ENCODE measurements at regions not wholly inside any gene's neighbourhood (a gene's known extent, or its start where the extent isn't known, plus 50 kb on each side); places are given as distances from the start of the nearest gene placed in this dataset.

DNA sequence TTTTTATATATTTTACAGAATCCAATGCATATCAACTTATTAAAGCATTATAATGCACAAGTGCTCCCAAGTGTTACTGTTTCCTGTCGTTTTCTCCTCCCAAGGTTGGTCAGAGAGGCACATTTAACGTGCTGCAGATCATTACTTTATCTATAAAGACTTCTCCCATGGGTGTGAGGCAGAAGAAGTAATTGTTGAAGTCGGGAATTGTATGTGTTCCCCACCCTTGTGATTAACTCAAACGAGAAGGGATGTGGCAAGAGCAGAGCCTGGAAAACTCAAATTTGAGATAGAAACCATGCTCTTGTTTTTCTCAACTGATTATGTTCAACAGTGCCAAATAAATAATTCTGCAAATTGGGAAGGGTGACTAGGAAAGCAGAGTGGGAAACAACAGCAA, 412.5 kb upstream of the ADAMTS5 start:
- Histone ChIP-seq H3K9me2 (ENCODE audit: insufficient read depth) (no peaks in the 10 kb centered on the region), H3K4me1 (ENCODE audit: insufficient read depth) (peaks cover 7% of the 10 kb centered on the region; the same call in 1 of the 2 replicates), H3K4me2 (no peak overlapping the region), H3F3A (replicated peaks; ENCODE audit: low read depth) (no peaks in the 10 kb centered on the region), H3K27ac (ENCODE audit: low read depth) (no peak overlapping the region), H3K79me2 (replicated peaks; ENCODE audit: insufficient read depth) (no peaks in the 10 kb centered on the region), H3K27me3 (ENCODE audit: insufficient read depth) (no peaks in the 10 kb centered on the region), H3K4me3 (no peak overlapping the region), H3K36me3 (ENCODE audit: insufficient read depth) (no peaks in the 10 kb centered on the region), H2AFZ (peak overlapping the region; percentile 53), H4K20me1 (replicated peaks; ENCODE audit: insufficient read depth) (no peaks in the 10 kb centered on the region)
- Mint-ChIP-seq H3K27ac (peak overlapping the region; percentile 74; the same call in 1 of the 2 replicates), H3K9me3 (no peaks in the 10 kb centered on the region), H3K27me3 (ENCODE audit: insufficient read depth, low read depth, poor library complexity) (no peaks in the 10 kb centered on the region), H3K4me1 (peaks cover 6% of the 10 kb centered on the region; the same call in 2 of the 3 replicates), H3K4me3 (no peak overlapping the region), H3K36me3 (ENCODE audit: low read depth) (no peaks in the 10 kb centered on the region; the same call in 2 of the 3 replicates)
- no peak for ATAC-seq
- TF ChIP-seq, protein P1, sequence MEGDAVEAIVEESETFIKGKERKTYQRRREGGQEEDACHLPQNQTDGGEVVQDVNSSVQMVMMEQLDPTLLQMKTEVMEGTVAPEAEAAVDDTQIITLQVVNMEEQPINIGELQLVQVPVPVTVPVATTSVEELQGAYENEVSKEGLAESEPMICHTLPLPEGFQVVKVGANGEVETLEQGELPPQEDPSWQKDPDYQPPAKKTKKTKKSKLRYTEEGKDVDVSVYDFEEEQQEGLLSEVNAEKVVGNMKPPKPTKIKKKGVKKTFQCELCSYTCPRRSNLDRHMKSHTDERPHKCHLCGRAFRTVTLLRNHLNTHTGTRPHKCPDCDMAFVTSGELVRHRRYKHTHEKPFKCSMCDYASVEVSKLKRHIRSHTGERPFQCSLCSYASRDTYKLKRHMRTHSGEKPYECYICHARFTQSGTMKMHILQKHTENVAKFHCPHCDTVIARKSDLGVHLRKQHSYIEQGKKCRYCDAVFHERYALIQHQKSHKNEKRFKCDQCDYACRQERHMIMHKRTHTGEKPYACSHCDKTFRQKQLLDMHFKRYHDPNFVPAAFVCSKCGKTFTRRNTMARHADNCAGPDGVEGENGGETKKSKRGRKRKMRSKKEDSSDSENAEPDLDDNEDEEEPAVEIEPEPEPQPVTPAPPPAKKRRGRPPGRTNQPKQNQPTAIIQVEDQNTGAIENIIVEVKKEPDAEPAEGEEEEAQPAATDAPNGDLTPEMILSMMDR (conservative IDR thresholded peaks at IDR 0.05; ENCODE audit: low read depth in 2 of 2): no peak
- TF ChIP-seq JUNB (IDR thresholded peaks at IDR 0.05; ENCODE audit: unreplicated experiment): no peak
- no peak for TF ChIP-seq NANOG (IDR thresholded peaks at IDR 0.05; ENCODE audit: borderline replicate concordance)
- no peak for TF ChIP-seq CREB1 (CRISPR knock-in tag; IDR thresholded peaks at IDR 0.05; ENCODE audit: low read depth)
- TF ChIP-seq, protein P2, sequence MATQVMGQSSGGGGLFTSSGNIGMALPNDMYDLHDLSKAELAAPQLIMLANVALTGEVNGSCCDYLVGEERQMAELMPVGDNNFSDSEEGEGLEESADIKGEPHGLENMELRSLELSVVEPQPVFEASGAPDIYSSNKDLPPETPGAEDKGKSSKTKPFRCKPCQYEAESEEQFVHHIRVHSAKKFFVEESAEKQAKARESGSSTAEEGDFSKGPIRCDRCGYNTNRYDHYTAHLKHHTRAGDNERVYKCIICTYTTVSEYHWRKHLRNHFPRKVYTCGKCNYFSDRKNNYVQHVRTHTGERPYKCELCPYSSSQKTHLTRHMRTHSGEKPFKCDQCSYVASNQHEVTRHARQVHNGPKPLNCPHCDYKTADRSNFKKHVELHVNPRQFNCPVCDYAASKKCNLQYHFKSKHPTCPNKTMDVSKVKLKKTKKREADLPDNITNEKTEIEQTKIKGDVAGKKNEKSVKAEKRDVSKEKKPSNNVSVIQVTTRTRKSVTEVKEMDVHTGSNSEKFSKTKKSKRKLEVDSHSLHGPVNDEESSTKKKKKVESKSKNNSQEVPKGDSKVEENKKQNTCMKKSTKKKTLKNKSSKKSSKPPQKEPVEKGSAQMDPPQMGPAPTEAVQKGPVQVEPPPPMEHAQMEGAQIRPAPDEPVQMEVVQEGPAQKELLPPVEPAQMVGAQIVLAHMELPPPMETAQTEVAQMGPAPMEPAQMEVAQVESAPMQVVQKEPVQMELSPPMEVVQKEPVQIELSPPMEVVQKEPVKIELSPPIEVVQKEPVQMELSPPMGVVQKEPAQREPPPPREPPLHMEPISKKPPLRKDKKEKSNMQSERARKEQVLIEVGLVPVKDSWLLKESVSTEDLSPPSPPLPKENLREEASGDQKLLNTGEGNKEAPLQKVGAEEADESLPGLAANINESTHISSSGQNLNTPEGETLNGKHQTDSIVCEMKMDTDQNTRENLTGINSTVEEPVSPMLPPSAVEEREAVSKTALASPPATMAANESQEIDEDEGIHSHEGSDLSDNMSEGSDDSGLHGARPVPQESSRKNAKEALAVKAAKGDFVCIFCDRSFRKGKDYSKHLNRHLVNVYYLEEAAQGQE (IDR thresholded peaks at IDR 0.05; ENCODE audit: unreplicated experiment): no peak
- TF ChIP-seq, protein P3, sequence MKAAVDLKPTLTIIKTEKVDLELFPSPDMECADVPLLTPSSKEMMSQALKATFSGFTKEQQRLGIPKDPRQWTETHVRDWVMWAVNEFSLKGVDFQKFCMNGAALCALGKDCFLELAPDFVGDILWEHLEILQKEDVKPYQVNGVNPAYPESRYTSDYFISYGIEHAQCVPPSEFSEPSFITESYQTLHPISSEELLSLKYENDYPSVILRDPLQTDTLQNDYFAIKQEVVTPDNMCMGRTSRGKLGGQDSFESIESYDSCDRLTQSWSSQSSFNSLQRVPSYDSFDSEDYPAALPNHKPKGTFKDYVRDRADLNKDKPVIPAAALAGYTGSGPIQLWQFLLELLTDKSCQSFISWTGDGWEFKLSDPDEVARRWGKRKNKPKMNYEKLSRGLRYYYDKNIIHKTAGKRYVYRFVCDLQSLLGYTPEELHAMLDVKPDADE (IDR thresholded peaks at IDR 0.05): no peak
- TF ChIP-seq, protein P4, sequence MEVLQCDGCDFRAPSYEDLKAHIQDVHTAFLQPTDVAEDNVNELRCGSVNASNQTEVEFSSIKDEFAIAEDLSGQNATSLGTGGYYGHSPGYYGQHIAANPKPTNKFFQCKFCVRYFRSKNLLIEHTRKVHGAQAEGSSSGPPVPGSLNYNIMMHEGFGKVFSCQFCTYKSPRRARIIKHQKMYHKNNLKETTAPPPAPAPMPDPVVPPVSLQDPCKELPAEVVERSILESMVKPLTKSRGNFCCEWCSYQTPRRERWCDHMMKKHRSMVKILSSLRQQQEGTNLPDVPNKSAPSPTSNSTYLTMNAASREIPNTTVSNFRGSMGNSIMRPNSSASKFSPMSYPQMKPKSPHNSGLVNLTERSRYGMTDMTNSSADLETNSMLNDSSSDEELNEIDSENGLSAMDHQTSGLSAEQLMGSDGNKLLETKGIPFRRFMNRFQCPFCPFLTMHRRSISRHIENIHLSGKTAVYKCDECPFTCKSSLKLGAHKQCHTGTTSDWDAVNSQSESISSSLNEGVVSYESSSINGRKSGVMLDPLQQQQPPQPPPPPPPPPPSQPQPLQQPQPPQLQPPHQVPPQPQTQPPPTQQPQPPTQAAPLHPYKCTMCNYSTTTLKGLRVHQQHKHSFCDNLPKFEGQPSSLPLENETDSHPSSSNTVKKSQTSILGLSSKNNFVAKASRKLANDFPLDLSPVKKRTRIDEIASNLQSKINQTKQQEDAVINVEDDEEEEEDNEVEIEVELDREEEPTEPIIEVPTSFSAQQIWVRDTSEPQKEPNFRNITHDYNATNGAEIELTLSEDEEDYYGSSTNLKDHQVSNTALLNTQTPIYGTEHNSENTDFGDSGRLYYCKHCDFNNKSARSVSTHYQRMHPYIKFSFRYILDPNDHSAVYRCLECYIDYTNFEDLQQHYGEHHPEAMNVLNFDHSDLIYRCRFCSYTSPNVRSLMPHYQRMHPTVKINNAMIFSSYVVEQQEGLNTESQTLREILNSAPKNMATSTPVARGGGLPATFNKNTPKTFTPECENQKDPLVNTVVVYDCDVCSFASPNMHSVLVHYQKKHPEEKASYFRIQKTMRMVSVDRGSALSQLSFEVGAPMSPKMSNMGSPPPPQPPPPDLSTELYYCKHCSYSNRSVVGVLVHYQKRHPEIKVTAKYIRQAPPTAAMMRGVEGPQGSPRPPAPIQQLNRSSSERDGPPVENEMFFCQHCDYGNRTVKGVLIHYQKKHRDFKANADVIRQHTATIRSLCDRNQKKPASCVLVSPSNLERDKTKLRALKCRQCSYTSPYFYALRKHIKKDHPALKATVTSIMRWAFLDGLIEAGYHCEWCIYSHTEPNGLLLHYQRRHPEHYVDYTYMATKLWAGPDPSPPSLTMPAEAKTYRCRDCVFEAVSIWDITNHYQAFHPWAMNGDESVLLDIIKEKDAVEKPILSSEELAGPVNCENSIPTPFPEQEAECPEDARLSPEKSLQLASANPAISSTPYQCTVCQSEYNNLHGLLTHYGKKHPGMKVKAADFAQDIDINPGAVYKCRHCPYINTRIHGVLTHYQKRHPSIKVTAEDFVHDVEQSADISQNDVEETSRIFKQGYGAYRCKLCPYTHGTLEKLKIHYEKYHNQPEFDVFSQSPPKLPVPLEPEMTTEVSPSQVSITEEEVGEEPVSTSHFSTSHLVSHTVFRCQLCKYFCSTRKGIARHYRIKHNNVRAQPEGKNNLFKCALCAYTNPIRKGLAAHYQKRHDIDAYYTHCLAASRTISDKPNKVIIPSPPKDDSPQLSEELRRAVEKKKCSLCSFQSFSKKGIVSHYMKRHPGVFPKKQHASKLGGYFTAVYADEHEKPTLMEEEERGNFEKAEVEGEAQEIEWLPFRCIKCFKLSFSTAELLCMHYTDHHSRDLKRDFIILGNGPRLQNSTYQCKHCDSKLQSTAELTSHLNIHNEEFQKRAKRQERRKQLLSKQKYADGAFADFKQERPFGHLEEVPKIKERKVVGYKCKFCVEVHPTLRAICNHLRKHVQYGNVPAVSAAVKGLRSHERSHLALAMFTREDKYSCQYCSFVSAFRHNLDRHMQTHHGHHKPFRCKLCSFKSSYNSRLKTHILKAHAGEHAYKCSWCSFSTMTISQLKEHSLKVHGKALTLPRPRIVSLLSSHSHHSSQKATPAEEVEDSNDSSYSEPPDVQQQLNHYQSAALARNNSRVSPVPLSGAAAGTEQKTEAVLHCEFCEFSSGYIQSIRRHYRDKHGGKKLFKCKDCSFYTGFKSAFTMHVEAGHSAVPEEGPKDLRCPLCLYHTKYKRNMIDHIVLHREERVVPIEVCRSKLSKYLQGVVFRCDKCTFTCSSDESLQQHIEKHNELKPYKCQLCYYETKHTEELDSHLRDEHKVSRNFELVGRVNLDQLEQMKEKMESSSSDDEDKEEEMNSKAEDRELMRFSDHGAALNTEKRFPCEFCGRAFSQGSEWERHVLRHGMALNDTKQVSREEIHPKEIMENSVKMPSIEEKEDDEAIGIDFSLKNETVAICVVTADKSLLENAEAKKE (CRISPR knock-in tag; IDR thresholded peaks at IDR 0.05): no peak
- TF ChIP-seq EZH2phosphoT487 (IDR thresholded peaks at IDR 0.05; ENCODE audit: unreplicated experiment): no peak
- no peak for DNase-seq (ENCODE audit: low spot score)

Measured in GM23338 (cell line).